ENCODE measurements at regions not wholly inside any gene's neighbourhood (a gene's known extent, or its start where the extent isn't known, plus 50 kb on each side); places are given as distances from the start of the nearest gene placed in this dataset.

DNA sequence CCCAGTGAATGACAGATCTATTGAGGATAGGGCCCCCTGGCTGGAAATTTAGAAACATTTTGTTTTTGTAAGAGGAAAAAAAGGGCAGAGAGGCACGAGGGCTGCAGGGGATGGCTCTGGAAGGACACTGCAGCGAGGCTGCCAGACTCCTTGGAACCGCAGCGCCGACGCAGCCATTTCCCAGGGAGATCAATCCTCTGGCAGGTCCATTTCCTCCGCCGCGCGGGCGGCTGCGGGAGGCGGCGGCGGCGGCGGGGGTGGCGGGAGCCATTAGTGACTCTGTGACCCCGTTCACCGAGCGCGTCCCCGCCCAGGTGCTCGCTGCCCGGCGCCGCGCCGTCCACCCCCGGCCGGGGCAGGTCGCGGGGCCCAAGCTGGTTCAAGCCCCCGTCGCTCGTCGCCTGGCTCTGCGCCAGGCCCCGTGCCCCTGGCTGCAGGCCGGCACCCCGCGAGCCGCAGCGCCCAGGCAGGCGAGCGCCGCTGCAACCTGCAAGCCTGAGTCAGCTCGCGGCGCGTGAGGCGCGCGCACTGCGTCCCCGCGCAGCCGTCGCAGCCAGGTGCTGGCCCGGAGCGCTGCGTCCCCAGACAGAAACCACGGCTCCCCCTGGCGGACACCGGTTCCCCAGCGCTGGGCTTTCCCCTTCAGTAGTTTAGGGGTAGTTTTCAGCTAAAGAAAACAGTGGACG lies 192.6 kb downstream of the KATNAL1 start:
- peak overlapping the region; percentile 80 for H3K4me3 ChIP-seq (ENCODE audit: low read depth, low read length)
- no peaks in the 10 kb centered on the region for H3K36me3 ChIP-seq (ENCODE audit: insufficient read depth, low read length)
- peaks cover 15% of the 10 kb centered on the region for H3K4me1 ChIP-seq (ENCODE audit: control insufficient read depth, insufficient read depth, low read length, unreplicated experiment)
- no peak overlapping the region for H3K27ac ChIP-seq (ENCODE audit: low read depth, low read length)
- 0 out of 2 replicates have a peak, but pooled peaks cover 3% of the 10 kb centered on the region for H3K27me3 ChIP-seq (ENCODE audit: insufficient read depth, low read length)
- H3K79me2 ChIP-seq (ENCODE audit: control insufficient read depth, insufficient read depth, low read length, unreplicated experiment): no peaks in the 10 kb centered on the region
- H2AFZ ChIP-seq (ENCODE audit: low read length, unreplicated experiment): peak overlapping the region; percentile 65

DNA sequence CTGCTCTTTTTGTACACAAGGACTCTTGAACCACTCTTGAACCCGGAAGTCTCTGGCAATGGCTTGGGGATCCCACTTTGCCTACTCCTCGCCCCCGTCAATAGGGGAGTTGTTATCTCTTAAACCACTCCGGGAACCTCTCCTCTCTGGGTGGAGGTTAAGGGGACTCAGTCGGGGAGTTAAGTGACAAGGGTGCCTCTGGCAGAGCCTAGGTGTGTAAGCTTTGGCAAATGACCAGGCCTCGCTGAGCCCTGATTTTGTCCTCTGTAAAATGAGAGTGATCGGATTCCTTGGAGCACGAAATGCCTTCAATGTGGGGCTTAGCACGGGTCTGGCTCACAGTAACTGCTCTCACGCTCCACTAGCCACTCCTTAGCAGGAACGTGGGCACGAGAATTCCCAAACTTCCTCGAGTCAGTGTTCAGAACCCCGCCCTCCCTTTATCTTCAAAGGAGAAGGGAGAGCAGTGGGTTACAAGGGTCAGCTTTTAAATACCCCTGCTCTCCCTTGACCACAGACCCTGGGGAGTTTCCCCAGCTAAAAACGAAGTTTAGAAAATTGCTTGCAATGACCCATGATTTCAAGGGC lies 193.3 kb downstream of the KATNAL1 start:
- no peaks in the 10 kb centered on the region for H3K36me3 ChIP-seq (ENCODE audit: insufficient read depth, low read length)
- H3K4me3 ChIP-seq (ENCODE audit: low read depth, low read length): peak overlapping the region; percentile 80
- H3K4me1 ChIP-seq (ENCODE audit: control insufficient read depth, insufficient read depth, low read length, unreplicated experiment): peaks cover 8% of the 10 kb centered on the region
- peak overlapping the region; percentile 65 for H2AFZ ChIP-seq (ENCODE audit: low read length, unreplicated experiment)
- no peak overlapping the region for H3K27ac ChIP-seq (ENCODE audit: low read depth, low read length)
- H3K27me3 ChIP-seq (ENCODE audit: insufficient read depth, low read length): 0 out of 2 replicates have a peak, but pooled peaks cover 3% of the 10 kb centered on the region
- no peaks in the 10 kb centered on the region for H3K79me2 ChIP-seq (ENCODE audit: control insufficient read depth, insufficient read depth, low read length, unreplicated experiment)

DNA sequence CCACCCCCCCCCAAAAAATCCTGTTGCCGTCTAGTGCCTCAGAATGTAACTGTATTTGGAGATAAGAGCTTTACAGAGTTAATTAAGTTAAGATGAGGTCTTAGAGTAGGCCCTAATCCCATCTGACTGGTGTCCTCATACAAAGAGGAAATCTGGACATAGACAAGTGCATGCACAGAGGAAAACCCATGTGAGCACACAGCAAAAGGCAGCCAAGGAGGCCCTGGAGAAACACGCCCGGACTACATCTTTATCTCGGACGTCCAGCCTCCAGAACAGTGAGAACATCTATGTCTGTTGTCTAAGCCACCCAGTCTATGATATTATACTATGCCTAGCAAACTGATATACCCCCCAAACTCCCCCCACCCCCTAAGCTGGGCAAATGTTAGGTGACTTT lies 193.8 kb downstream of the KATNAL1 start:
- no peak overlapping the region for H3K4me3 ChIP-seq (ENCODE audit: low read depth, low read length)
- H3K27ac ChIP-seq (ENCODE audit: low read depth, low read length): no peak overlapping the region
- peaks cover 7% of the 10 kb centered on the region for H3K4me1 ChIP-seq (ENCODE audit: control insufficient read depth, insufficient read depth, low read length, unreplicated experiment)
- no peak overlapping the region for H2AFZ ChIP-seq (ENCODE audit: low read length, unreplicated experiment)
- H3K27me3 ChIP-seq (ENCODE audit: insufficient read depth, low read length): 0 out of 2 replicates have a peak, but pooled peaks cover 3% of the 10 kb centered on the region
- H3K36me3 ChIP-seq (ENCODE audit: insufficient read depth, low read length): no peaks in the 10 kb centered on the region
- no peaks in the 10 kb centered on the region for H3K79me2 ChIP-seq (ENCODE audit: control insufficient read depth, insufficient read depth, low read length, unreplicated experiment)

DNA sequence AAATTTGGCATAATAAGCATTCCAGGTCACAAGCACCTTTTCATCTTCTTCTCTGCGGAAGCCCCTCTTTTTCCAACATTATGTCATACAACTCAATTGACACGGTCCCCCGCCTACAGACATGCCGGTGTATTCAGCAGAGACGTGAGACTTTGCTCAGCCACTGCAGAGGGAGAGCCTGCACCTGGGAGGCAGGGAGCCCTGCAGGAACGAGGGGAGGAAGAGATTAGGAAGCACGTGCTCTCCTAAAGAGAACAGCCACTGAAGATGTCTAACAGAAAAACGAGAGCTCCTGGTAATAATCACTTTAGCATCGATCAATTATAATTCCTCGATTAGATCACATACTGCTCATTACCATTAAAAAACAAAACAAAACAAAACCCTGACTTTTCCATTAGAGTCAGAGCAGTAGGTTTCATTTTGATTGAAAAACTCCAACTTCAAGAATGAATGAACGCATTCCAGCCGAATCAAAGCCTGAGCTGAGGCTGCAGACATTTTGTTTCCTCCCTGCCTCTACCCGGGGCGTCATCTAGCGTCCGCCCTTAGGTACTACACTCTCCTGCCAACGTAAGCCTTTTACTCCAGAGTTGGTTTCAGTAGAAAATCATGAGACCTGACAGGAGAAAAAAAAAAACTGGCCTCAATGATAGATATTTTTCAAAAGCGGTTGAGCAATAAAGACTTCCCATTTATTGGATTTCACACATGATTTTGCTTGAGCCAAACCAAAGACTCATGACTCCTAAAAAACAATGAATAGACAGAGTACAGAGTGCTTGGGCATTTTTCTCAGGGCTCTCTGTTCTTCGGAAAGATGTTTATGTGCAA lies 194.5 kb downstream of the KATNAL1 start:
- no peaks in the 10 kb centered on the region for H3K36me3 ChIP-seq (ENCODE audit: insufficient read depth, low read length)
- H3K4me3 ChIP-seq (ENCODE audit: low read depth, low read length): peak overlapping the region; percentile 57
- H3K79me2 ChIP-seq (ENCODE audit: control insufficient read depth, insufficient read depth, low read length, unreplicated experiment): no peaks in the 10 kb centered on the region
- H2AFZ ChIP-seq (ENCODE audit: low read length, unreplicated experiment): peak overlapping the region; percentile 27
- no peak overlapping the region for H3K27ac ChIP-seq (ENCODE audit: low read depth, low read length)
- H3K4me1 ChIP-seq (ENCODE audit: control insufficient read depth, insufficient read depth, low read length, unreplicated experiment): peaks cover 7% of the 10 kb centered on the region
- 0 out of 2 replicates have a peak, but pooled peaks cover 3% of the 10 kb centered on the region for H3K27me3 ChIP-seq (ENCODE audit: insufficient read depth, low read length)

DNA sequence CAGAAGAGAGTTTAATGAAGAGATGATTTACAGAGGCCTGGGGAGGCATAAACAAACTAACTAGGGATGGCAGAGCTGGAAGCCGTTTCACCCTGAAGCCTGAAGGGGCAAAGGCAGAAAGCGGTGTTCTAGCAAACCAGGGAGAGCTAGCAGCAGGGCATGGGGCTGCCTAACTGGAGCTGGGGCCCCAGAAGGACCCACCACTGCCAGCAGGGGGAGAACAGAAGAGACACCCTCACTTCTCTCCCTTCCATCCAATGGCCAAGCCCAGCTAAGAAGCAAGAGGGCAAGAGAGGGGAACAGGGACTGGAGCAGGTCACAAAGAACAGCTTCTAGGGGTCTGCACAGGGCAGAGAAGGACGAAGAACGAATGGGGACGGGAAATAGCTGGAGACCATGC lies 195.5 kb downstream of the KATNAL1 start:
- H2AFZ ChIP-seq (ENCODE audit: low read length, unreplicated experiment): no peak overlapping the region
- no peaks in the 10 kb centered on the region for H3K36me3 ChIP-seq (ENCODE audit: insufficient read depth, low read length)
- 0 out of 2 replicates have a peak, but pooled peaks cover 3% of the 10 kb centered on the region for H3K27me3 ChIP-seq (ENCODE audit: insufficient read depth, low read length)
- peaks cover 13% of the 10 kb centered on the region for H3K4me1 ChIP-seq (ENCODE audit: control insufficient read depth, insufficient read depth, low read length, unreplicated experiment)
- no peak overlapping the region for H3K27ac ChIP-seq (ENCODE audit: low read depth, low read length)
- no peak overlapping the region for H3K4me3 ChIP-seq (ENCODE audit: low read depth, low read length)
- no peaks in the 10 kb centered on the region for H3K79me2 ChIP-seq (ENCODE audit: control insufficient read depth, insufficient read depth, low read length, unreplicated experiment)

DNA sequence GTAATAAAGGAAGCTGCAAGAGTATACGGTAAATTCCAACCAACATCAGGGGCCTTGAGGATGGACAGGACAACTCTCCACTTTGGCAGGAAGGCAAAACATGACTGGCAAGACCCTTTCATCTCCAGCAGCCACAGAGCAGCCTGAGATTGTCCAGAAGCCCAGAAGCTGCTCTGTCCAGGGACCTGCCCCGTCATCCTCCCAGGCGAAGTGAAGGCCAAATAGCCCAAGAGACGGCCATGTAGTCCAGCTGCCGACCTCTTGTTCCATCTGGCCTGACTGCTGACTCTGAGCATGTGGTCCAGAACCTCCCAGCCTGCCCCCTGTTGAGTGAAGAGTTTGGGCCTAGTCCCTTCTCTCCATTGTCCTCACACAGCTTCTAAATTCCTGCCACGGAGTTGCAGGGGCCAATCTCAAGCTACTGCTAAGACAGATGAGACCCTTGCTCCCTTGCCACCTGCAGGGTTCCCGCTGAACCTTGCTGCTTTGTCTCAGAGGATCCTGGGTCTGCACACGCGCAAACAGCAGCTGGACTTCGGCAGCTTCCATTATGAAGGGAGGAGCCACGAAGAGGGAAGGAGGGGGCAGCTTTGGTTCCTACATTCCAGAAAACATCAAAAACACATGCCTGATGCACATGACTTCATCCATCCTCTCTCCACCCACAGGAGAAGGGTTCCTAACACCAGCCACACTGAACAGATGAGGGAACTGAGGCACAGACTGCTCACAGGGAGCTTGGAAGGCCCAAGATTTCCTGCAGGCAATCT lies 196.9 kb downstream of the KATNAL1 start:
- H2AFZ ChIP-seq (ENCODE audit: low read length, unreplicated experiment): no peak overlapping the region

DNA sequence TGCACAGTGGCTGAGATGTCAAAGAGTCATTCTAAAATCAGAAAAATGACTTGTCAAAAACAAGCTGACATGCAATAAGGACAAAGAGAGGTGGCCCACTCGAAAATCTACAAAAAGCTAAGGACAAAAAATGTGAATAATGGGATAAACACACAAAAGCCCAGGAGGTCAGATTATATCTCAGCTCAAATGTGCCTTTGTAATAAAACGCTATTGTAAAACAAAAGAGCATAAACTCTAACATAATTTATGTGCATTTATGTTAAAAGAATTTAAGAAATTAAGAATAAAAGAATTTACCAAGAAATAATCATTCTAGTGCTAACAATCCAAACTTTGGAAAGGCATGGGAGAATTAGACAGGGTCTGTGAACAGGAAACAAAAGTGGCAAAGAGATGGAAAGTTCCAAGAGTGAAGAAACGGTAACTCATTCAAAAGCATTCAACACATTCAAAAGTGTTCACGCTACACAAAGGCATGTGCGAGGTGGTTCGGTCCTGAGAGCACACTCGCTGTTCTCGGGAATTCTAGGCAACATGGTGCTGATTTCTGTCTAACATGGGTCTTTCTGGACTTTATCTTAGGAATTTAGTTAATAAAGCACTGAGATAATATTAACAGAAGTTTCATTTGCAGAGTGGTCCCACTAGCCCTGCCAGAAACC lies 197.7 kb downstream of the KATNAL1 start:
- no peak overlapping the region for H2AFZ ChIP-seq (ENCODE audit: low read length, unreplicated experiment)
- peaks cover 13% of the 10 kb centered on the region for H3K4me1 ChIP-seq (ENCODE audit: control insufficient read depth, insufficient read depth, low read length, unreplicated experiment)

More for the DNA sequence above, 196.9 kb downstream of the KATNAL1 start:
- H3K79me2 ChIP-seq (ENCODE audit: control insufficient read depth, insufficient read depth, low read length, unreplicated experiment): no peaks in the 10 kb centered on the region
- H3K4me1 ChIP-seq (ENCODE audit: control insufficient read depth, insufficient read depth, low read length, unreplicated experiment): peaks cover 13% of the 10 kb centered on the region
- no peaks in the 10 kb centered on the region for H3K36me3 ChIP-seq (ENCODE audit: insufficient read depth, low read length)
- no peaks in the 10 kb centered on the region for H3K27me3 ChIP-seq (ENCODE audit: insufficient read depth, low read length)
- H3K4me3 ChIP-seq (ENCODE audit: low read depth, low read length): no peak overlapping the region
- no peak overlapping the region for H3K27ac ChIP-seq (ENCODE audit: low read depth, low read length)

DNA sequence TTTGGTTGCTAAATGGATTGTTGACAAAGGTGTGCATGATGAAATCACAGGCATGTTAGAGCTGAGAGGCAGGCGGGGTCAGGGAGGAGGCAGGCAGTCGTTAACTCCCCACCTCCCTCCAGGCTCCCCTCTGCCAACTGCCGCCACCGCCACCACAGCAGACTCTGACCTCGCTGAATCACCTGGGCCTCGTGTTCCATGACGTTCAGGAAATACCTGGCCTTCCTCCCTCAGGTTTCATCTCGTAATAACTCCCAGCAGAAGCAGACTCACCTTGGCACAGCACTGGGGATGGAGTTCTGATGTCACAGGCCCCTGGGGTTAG lies 198.5 kb downstream of the KATNAL1 start:
- Histone ChIP-seq H2AFZ (ENCODE audit: low read length, unreplicated experiment) (no peak overlapping the region), H3K79me2 (ENCODE audit: control insufficient read depth, insufficient read depth, low read length, unreplicated experiment) (no peaks in the 10 kb centered on the region), H3K27me3 (ENCODE audit: insufficient read depth, low read length) (no peaks in the 10 kb centered on the region), H3K4me3 (ENCODE audit: low read depth, low read length) (no peak overlapping the region), H3K27ac (ENCODE audit: low read depth, low read length) (no peak overlapping the region), H3K4me1 (ENCODE audit: control insufficient read depth, insufficient read depth, low read length, unreplicated experiment) (peaks cover 7% of the 10 kb centered on the region), H3K36me3 (ENCODE audit: insufficient read depth, low read length) (no peaks in the 10 kb centered on the region)

More for the DNA sequence above, 197.7 kb downstream of the KATNAL1 start:
- Histone ChIP-seq H3K4me3 (ENCODE audit: low read depth, low read length) (no peak overlapping the region), H3K27ac (ENCODE audit: low read depth, low read length) (no peak overlapping the region), H3K79me2 (ENCODE audit: control insufficient read depth, insufficient read depth, low read length, unreplicated experiment) (no peaks in the 10 kb centered on the region), H3K27me3 (ENCODE audit: insufficient read depth, low read length) (no peaks in the 10 kb centered on the region), H3K36me3 (ENCODE audit: insufficient read depth, low read length) (no peaks in the 10 kb centered on the region)

DNA sequence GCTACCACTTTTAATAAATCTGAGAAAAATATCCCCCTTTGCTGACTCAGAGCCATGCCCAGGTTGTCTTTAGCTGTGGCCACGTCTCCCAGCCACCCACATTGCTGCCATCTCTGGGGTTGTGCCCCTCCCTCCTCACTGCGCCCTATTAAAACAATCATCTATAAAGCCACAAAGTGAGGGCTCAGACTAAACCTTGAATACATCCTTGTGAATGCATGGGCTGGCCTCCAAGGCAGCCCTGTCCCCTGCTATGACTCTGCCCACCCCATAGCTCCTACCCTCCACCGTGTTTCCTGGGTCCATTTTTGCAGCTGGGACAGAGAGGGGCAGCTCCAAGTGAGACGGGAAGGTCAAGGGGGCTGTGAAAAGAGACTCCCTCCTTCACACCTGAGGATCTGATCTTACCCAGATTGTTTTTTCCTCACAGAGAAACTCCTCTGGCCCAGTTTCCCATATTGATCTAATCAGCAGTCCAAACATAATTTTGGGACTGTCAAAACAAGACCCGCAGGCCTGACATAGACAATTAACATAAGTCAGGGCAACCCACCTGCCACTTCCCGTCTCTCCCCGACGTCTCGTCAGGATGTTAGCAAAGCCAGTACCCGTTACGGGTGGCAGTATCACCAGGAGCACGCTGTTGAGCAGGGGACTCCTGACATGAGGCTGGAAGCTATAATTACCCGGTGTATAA lies 199.0 kb downstream of the KATNAL1 start:
- no peak overlapping the region for H2AFZ ChIP-seq (ENCODE audit: low read length, unreplicated experiment)
- H3K36me3 ChIP-seq (ENCODE audit: insufficient read depth, low read length): no peaks in the 10 kb centered on the region
- H3K4me3 ChIP-seq (ENCODE audit: low read depth, low read length): no peak overlapping the region
- H3K79me2 ChIP-seq (ENCODE audit: control insufficient read depth, insufficient read depth, low read length, unreplicated experiment): no peaks in the 10 kb centered on the region
- H3K4me1 ChIP-seq (ENCODE audit: control insufficient read depth, insufficient read depth, low read length, unreplicated experiment): peaks cover 6% of the 10 kb centered on the region
- H3K27ac ChIP-seq (ENCODE audit: low read depth, low read length): no peak overlapping the region
- no peaks in the 10 kb centered on the region for H3K27me3 ChIP-seq (ENCODE audit: insufficient read depth, low read length)

Data from ACC112 (cell line).